MV-4-11 (cell line): ENCODE measurements at regions not wholly inside any gene's neighbourhood (a gene's known extent, or its start where the extent isn't known, plus 50 kb on each side); places are given as distances from the start of the nearest gene placed in this dataset.

Experiments used
- DNase-seq: peaks from one replicate; lab custom pipeline; 2025; lab: John Stamatoyannopoulos, UW

- no peak for DNase-seq
Measured at GRCh38 chr22:47793304-47794101, 1031.1 kb downstream of the TBC1D22A start.

- DNase-seq: no peak
Measured at GRCh38 chr22:47789171-47789570, 1026.7 kb downstream of the TBC1D22A start.

GRCh38 chr22:47788461-47788860, 1026.0 kb downstream of the TBC1D22A start:
- DNase-seq: no peak

GRCh38 chr22:47787501-47788227, 1025.2 kb downstream of the TBC1D22A start:
- no peak for DNase-seq

- no peak for DNase-seq
Measured at GRCh38 chr22:47786650-47787290, 1024.3 kb downstream of the TBC1D22A start.

- no peak for DNase-seq
Measured at GRCh38 chr22:47784991-47785390, 1022.5 kb downstream of the TBC1D22A start.

GRCh38 chr22:47784367-47784983, 1022.0 kb downstream of the TBC1D22A start:
- DNase-seq: no peak

GRCh38 chr22:47783433-47784366, 1021.2 kb downstream of the TBC1D22A start:
- no peak for DNase-seq

- DNase-seq: no peak
Measured at GRCh38 chr22:47782328-47783075, 1020.1 kb downstream of the TBC1D22A start.

GRCh38 chr22:47781427-47782111, 1019.1 kb downstream of the TBC1D22A start:
- no peak for DNase-seq

- no peak for DNase-seq
Measured at GRCh38 chr22:47781024-47781423, 1018.6 kb downstream of the TBC1D22A start.

- no peak for DNase-seq
Measured at GRCh38 chr22:47780281-47780875, 1017.9 kb downstream of the TBC1D22A start.

GRCh38 chr22:47779474-47779873, 1017.0 kb downstream of the TBC1D22A start:
- DNase-seq: no peak

GRCh38 chr22:47778160-47778658, 1015.8 kb downstream of the TBC1D22A start:
- no peak for DNase-seq

- DNase-seq: no peak
Measured at GRCh38 chr22:47777426-47777825, 1015.0 kb downstream of the TBC1D22A start.

GRCh38 chr22:47776329-47776728, 1013.9 kb downstream of the TBC1D22A start:
- no peak for DNase-seq

GRCh38 chr22:47775686-47776085, 1013.2 kb downstream of the TBC1D22A start:
- no peak for DNase-seq

GRCh38 chr22:47775191-47775590, 1012.7 kb downstream of the TBC1D22A start:
- no peak for DNase-seq

- DNase-seq: no peak
Measured at GRCh38 chr22:47773635-47774034, 1011.2 kb downstream of the TBC1D22A start.
